CD14-positive monocyte (primary cell): ENCODE measurements at regions not wholly inside any gene's neighbourhood (a gene's known extent, or its start where the extent isn't known, plus 50 kb on each side); places are given as distances from the start of the nearest gene placed in this dataset.
"Not testable (repeated sequence)": the region's sequence is repeated elsewhere in the genome, so short reads cannot be mapped to it uniquely, and the experiment has no call there.

Source experiments
- DNase-seq, 3 donors: peaks; one replicate each; pipeline ENCODE4 v3.0.0-alpha.2; 2011 to 2022
- H2AFZ ChIP-seq: 2 replicates; pipeline ENCODE4 v1.6.0; 2012; ENCODE audit warnings: mild to moderate bottlenecking, low read depth, low read length, inconsistent platforms; ENCODE audit not compliant: insufficient read depth, poor library complexity, severe bottlenecking
- H3K27ac ChIP-seq, 2 donors: 1 replicate in 1 of 2; 2 replicates in 1 of 2; pipeline ENCODE4 v1.5.1; 2012 to 2013; ENCODE audit warnings: low read length in 2 of 2, control low read depth in 1 of 2, inconsistent platforms in 1 of 2, low read depth in 1 of 2, mild to moderate bottlenecking in 1 of 2
- H3K27me3 ChIP-seq, 2 donors: one replicate each; pipeline versions ENCODE4 v1.6.0 to v1.6.1; 2011 to 2013; ENCODE audit warnings: low read length in 2 of 2; ENCODE audit not compliant: control insufficient read depth in 2 of 2, insufficient read depth in 2 of 2
- H3K36me3 ChIP-seq, 2 donors: replicated peaks in 1 of 2; 1 replicate in 1 of 2; 2 replicates in 1 of 2; pipeline versions ENCODE4 v1.5.1 to v1.6.1; 2012 to 2013; ENCODE audit warnings: low read length in 2 of 2, control low read depth in 1 of 2, inconsistent platforms in 1 of 2, mild to moderate bottlenecking in 1 of 2; ENCODE audit not compliant: insufficient read depth in 2 of 2, control insufficient read depth in 1 of 2
- H3K4me1 ChIP-seq, 2 donors: 1 replicate in 1 of 2; 2 replicates in 1 of 2; pipeline versions ENCODE4 v1.5.1 to v1.6.1; 2012 to 2013; ENCODE audit warnings: low read length in 2 of 2, control low read depth in 1 of 2, inconsistent platforms in 1 of 2, mild to moderate bottlenecking in 1 of 2, moderate library complexity in 1 of 2; ENCODE audit not compliant: insufficient read depth in 2 of 2, control insufficient read depth in 1 of 2
- H3K4me2 ChIP-seq: replicated peaks from 2 replicates; pipeline ENCODE3; 2012; ENCODE audit warnings: low read length, moderate library complexity, mild to moderate bottlenecking; ENCODE audit not compliant: poor library complexity, severe bottlenecking; ENCODE audit errors: extremely low read depth
- H3K4me3 ChIP-seq, 3 experiments: fragments of 200-600 bp in 1 of 3; sonication (generic) in 1 of 3; replicated peaks in 1 of 3; 1 replicate in 2 of 3; 2 replicates in 1 of 3; pipeline ENCODE4 v1.5.1; 2011 to 2013; ENCODE audit warnings: low read length in 3 of 3, mild to moderate bottlenecking in 3 of 3, control low read depth in 2 of 3, low read depth in 2 of 3, inconsistent platforms in 1 of 3, moderate library complexity in 1 of 3
- H3K79me2 ChIP-seq: 2 replicates; pipeline ENCODE4 v1.6.0; 2012; ENCODE audit warnings: mild to moderate bottlenecking, control low read depth, inconsistent platforms, low read length, moderate library complexity; ENCODE audit not compliant: insufficient read depth
- H3K9ac ChIP-seq: 2 replicates; pipeline ENCODE4 v1.6.0; 2017; ENCODE audit warnings: low read length, mild to moderate bottlenecking; ENCODE audit not compliant: insufficient read depth, poor library complexity, severe bottlenecking
- H3K9me3 ChIP-seq, 2 donors: replicated peaks in 1 of 2; 1 replicate in 1 of 2; 2 replicates in 1 of 2; pipeline versions ENCODE4 v1.5.1 to v1.6.1; 2012 to 2013; ENCODE audit warnings: low read length in 2 of 2, control low read depth in 1 of 2; ENCODE audit not compliant: control insufficient read depth in 1 of 2, insufficient read depth in 1 of 2
- H4K20me1 ChIP-seq: 2 replicates; pipeline ENCODE4 v1.6.0; 2012; ENCODE audit warnings: mild to moderate bottlenecking, low read length, control low read depth, moderate library complexity; ENCODE audit not compliant: insufficient read depth
- H3K27ac Mint-ChIP-seq, 7 donors: one replicate each; pipeline ENCODE4 v1.8.0; 2020; ENCODE audit warnings: mild to moderate bottlenecking in 7 of 7, mixed read lengths in 7 of 7, moderate library complexity in 6 of 7, inconsistent platforms in 2 of 7
- H3K27me3 Mint-ChIP-seq, 3 donors: one replicate each; pipeline ENCODE4 v1.8.0; 2021 to 2022; ENCODE audit warnings: low read depth in 3 of 3, mild to moderate bottlenecking in 3 of 3, mixed read lengths in 3 of 3, moderate library complexity in 3 of 3, inconsistent platforms in 1 of 3
- H3K36me3 Mint-ChIP-seq, 2 donors: one replicate each; pipeline ENCODE4 v1.8.0; 2020; ENCODE audit warnings: mixed read lengths in 2 of 2, inconsistent platforms in 1 of 2, mild to moderate bottlenecking in 1 of 2
- H3K4me1 Mint-ChIP-seq: one replicate; pipeline ENCODE4 v1.8.0; 2020; ENCODE audit warnings: mild to moderate bottlenecking, mixed read lengths
- H3K4me3 Mint-ChIP-seq, 2 donors: one replicate each; pipeline ENCODE4 v1.8.0; 2020; ENCODE audit warnings: mild to moderate bottlenecking in 2 of 2, mixed read lengths in 2 of 2, moderate library complexity in 1 of 2
- H3K9me3 Mint-ChIP-seq, 7 donors: one replicate each; pipeline ENCODE4 v1.8.0; 2020 to 2022; ENCODE audit warnings: mixed read lengths in 7 of 7, mild to moderate bottlenecking in 6 of 7, moderate library complexity in 6 of 7, inconsistent platforms in 2 of 7
- WGBS: methylation state at CpG from one replicate; pipeline ENCODE4 v1.1.5; 2013; ENCODE audit warnings: missing lambda C conversion rate; ENCODE audit not compliant: insufficient coverage; 5-methylcytosine and 5-hydroxymethylcytosine counted together
- intact Hi-C, 2 donors: fragments of 100-400 bp; cut with micrococcal nuclease; formaldehyde crosslinking; loops; one replicate each; pipeline versions ENCODE4 v1.15.0 to v1.15.1; 2023
- TF ChIP-seq, protein P1 (sequence below): fragments of 200-600 bp; IDR thresholded peaks from one replicate; pipeline ENCODE4 v1.8.0; 2022; ENCODE audit warnings: antibody characterized with exemption, mild to moderate bottlenecking

DNA sequence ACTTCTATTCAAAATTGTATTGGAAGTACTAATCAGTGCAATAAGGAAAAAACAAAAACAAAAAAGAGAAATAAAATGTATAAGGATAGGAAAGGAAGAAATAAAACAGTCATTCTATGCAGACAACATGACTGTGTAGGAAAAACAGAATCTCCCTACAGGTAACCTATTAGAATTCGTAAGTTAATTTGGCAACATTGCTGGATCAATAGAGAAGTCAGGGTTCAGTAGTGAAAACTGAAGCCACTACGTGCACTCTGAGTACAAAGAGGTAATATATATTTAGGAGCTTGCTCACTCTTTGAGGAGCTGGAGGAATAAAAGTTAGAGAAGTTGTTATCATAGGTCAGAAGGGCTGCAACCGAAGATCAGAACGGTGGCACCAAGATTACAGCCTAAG, 84.0 kb upstream of the BMAL1 start:
- TF ChIP-seq, protein P1, sequence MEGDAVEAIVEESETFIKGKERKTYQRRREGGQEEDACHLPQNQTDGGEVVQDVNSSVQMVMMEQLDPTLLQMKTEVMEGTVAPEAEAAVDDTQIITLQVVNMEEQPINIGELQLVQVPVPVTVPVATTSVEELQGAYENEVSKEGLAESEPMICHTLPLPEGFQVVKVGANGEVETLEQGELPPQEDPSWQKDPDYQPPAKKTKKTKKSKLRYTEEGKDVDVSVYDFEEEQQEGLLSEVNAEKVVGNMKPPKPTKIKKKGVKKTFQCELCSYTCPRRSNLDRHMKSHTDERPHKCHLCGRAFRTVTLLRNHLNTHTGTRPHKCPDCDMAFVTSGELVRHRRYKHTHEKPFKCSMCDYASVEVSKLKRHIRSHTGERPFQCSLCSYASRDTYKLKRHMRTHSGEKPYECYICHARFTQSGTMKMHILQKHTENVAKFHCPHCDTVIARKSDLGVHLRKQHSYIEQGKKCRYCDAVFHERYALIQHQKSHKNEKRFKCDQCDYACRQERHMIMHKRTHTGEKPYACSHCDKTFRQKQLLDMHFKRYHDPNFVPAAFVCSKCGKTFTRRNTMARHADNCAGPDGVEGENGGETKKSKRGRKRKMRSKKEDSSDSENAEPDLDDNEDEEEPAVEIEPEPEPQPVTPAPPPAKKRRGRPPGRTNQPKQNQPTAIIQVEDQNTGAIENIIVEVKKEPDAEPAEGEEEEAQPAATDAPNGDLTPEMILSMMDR: no peak
- DNase-seq: no peak
- Histone ChIP-seq H3K4me1 (no peaks in the 10 kb centered on the region), H3K9ac (no peak overlapping the region), H3K4me3 (no peak overlapping the region), H3K4me2 (no peak overlapping the region), H3K36me3 (no peaks in the 10 kb centered on the region), H4K20me1 (no peaks in the 10 kb centered on the region), H3K27ac (no peak overlapping the region), H3K79me2 (no peaks in the 10 kb centered on the region), H2AFZ (no peak overlapping the region), H3K9me3 (peaks cover 12 to 18% of the 10 kb centered on the region in 2 donors), H3K27me3 (no peaks in the 10 kb centered on the region)
- H3K27ac Mint-ChIP-seq: no peak overlapping the region
- H3K36me3 Mint-ChIP-seq: no peaks in the 10 kb centered on the region
- H3K27me3 Mint-ChIP-seq: peaks cover 0 to 7% (median 5%) of the 10 kb centered on the region in 3 donors
- peaks cover 20 to 30% (median 25%) of the 10 kb centered on the region in 7 donors for H3K9me3 Mint-ChIP-seq
- H3K4me1 Mint-ChIP-seq: no peaks in the 10 kb centered on the region
- H3K4me3 Mint-ChIP-seq: no peak overlapping the region
- 92% methylated on average over 2 of the region's 4 CpGs for WGBS
- intact Hi-C loops: no loop called here

DNA sequence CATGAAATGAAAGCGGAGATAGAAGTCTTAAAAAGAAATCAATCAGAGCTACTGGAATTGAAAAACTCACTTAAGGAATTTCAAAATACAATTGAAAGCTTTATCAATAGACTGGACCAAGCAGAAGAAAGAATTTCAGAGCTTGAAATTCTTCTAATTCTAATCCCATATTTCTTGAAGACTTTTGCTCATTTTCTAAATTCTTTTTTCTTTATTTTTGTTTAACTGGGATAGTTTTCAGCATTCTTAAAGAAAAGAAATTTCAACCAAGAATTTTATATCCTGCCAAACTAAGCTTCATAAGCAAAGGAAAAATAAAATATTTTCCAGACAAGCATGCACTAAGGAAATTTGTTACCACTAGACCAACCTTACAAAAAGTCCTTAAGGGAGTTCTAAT, 80.2 kb upstream of the BMAL1 start:
- H3K9me3 ChIP-seq: peaks cover 9 to 20% of the 10 kb centered on the region in 2 donors
- H3K27me3 ChIP-seq, intact Hi-C loops, H2AFZ ChIP-seq, H3K27ac Mint-ChIP-seq, H3K27me3 Mint-ChIP-seq, H3K4me2 ChIP-seq, H3K36me3 ChIP-seq, H3K27ac ChIP-seq, DNase-seq, H3K4me1 Mint-ChIP-seq, H3K4me1 ChIP-seq, H3K36me3 Mint-ChIP-seq, H3K9ac ChIP-seq, H3K4me3 Mint-ChIP-seq, H3K4me3 ChIP-seq, H4K20me1 ChIP-seq, H3K79me2 ChIP-seq: not testable (repeated sequence)
- WGBS: no CpG with 5 or more reads among the region's 1 CpG
- H3K9me3 Mint-ChIP-seq: peaks cover 19 to 29% (median 21%) of the 10 kb centered on the region in 7 donors
